ENCODE measurements at regions not wholly inside any gene's neighbourhood (a gene's known extent, or its start where the extent isn't known, plus 50 kb on each side); places are given as distances from the start of the nearest gene placed in this dataset.

- TF ChIP-seq CTCF (IDR thresholded peaks at IDR 0.05) (no peak), POLR2A (IDR thresholded peaks at IDR 0.05) (no peak)
Measured at GRCh38 chr6:82602776-82603175, 239.2 kb downstream of the TPBG start.

Measured in right lobe of liver (tissue), 4 donors.